PFSK-1 (cell line): ENCODE measurements at regions not wholly inside any gene's neighbourhood (a gene's known extent, or its start where the extent isn't known, plus 50 kb on each side); places are given as distances from the start of the nearest gene placed in this dataset.

Source experiments
- POLR2AphosphoS5 ChIP-seq: IDR thresholded peaks from 2 replicates; pipeline ENCODE4 v1.6.1; 2012; ENCODE audit warnings: low read depth, mild to moderate bottlenecking, control low read depth, low read length, moderate library complexity
- REST ChIP-seq, 2 experiments: IDR thresholded peaks; 2 replicates each; pipeline versions ENCODE4 v1.6.1 to v1.8.0; 2011 to 2012; ENCODE audit warnings: low read depth in 2 of 2, low read length in 2 of 2, control low read depth in 1 of 2, inconsistent platforms in 1 of 2, mild to moderate bottlenecking in 1 of 2, moderate library complexity in 1 of 2; ENCODE audit not compliant: insufficient read depth in 1 of 2
- SIN3A ChIP-seq: IDR thresholded peaks from 2 replicates; pipeline ENCODE4 v1.6.1; 2012; ENCODE audit warnings: mild to moderate bottlenecking, low read length, moderate library complexity, borderline replicate concordance; ENCODE audit not compliant: insufficient read depth
- TAF1 ChIP-seq: IDR thresholded peaks from 2 replicates; pipeline ENCODE4 v1.6.1; 2012; ENCODE audit warnings: low read length, control low read depth, borderline replicate concordance; ENCODE audit not compliant: insufficient read depth

GRCh38 chr3:159668990-159669476 is 319.6 kb upstream of the IL12A start:
- no peak for TF ChIP-seq REST (IDR thresholded peaks at IDR 0.05; ENCODE audit: insufficient read depth in 1 of 2, low read depth in 2 of 2, low read length in 2 of 2)
- TF ChIP-seq SIN3A: no peak
- TF ChIP-seq TAF1: no peak
- TF ChIP-seq POLR2AphosphoS5: no peak
